GOT3 (cell line): ENCODE measurements at regions not wholly inside any gene's neighbourhood (a gene's known extent, or its start where the extent isn't known, plus 50 kb on each side); places are given as distances from the start of the nearest gene placed in this dataset.

Source experiments
- DNase-seq: peaks from one replicate; lab custom pipeline; 2025; ENCODE audit warnings: mixed read lengths; lab: John Stamatoyannopoulos, UW

DNA sequence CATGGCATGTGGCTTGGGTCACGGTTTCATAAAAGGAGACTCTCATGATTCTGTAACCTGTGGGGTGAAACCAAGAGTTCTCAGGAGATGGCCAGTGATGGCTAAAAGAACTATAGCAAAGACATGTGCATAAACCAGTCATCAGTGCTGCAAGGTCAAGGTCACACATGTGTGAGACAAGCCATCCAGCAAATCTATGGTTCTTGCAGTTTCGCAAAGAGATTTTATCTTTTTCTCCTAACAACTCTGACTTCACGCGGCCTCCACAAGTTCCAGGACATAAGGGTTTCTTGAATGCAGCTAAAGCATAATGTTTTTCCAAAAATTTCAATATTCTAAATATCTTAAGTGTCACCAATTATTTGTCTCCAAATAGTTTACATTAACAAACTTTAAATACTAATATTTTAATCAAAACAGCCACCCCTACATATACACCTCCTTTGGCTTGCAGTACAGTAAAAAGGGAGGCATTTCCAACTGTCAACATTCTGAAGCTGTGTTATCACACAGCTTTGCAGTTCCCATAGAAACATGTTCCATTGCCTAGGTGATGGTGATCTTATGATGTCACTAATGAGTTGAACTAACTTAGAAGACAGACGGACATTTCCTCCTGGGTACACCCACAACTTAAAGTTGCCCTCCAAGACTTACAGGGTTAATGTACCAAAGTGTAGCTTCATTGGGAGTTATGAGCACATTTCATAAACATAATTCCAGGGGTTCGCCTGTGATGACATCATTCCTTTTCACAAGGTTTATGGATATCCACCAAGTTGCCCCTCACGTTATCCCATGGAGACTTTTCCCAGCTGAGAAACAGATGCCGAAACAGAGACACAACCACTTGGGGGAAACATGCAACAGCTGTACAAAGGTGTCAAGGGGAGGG lies 250.9 kb upstream of the PDE10A start:
- DNase-seq, result no peak

DNA sequence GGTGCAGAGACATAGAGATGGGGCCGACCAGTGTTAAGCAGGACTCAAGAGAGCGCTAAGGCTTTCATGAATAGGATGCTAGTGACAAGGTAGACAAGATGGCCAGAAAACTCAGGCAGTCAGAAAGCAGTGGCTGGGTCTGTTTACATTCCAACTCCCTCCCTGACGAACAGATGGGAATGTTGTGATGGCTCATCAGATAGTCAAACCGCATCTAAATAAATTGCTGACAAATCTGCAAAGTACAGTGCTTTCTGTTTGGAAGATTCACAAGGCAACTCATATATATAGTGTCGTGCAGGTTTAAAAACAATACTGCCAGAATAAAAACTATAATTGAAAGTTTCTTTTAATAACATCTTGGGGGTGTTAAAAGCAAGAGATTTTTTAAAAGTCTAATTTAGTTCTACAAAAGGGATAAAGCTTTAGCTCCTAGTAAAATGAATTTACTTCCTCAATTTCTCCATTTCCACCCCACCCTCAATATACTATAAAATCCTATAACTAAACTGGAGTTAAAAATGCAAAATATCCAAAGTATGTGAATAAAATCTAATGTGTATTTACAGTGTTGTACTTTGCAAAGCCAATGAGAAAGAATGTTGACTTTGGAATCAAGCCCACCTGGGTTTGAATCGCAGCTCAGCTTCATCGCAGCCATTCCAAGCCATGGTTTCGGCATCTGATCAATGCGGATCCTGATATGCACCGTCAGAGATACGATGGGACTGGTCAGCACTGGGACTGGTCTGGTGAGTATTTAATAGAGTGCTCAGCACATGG lies 247.3 kb upstream of the PDE10A start:
- DNase-seq, result no peak

DNA sequence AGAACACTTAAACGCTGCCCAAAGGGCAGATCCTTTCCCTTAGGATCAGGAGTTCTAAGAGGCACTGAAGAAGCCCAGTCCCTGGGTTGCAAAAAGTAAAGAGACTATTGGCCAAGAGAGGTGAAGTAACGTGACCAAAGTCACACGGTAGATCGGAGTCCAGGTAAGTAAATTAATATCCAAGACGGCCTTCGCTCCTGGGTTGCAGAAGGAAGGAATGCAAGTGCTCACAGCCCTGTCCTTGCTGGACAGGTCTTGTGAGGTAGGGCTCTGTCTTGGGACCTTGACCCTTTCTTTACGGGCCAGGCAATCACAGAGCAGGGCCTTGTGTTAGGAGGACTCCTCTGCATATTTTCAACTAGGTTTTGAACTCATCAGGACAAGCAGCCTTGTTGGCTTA lies 243.7 kb upstream of the PDE10A start:
- no peak for DNase-seq

DNA sequence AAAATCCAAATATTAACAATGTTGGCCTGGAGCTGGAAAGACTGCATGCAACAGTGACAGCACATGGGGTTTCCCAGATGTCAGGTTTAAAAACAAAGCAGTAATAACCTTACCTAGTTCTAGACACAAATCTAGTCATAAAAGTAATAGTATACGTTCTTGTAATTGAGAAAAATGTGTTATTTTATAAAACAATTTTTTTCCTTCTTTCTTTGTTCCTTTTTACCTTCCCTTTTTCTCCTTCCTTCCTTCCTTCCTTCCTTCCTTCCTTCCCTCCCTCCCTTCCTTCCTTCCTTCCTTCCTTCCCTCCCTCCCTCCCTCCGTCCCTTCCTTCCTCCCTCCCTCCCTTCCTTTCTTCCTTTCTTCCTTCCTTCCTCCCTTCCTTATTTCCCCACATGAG lies 242.7 kb upstream of the PDE10A start:
- DNase-seq, result no peak

DNA sequence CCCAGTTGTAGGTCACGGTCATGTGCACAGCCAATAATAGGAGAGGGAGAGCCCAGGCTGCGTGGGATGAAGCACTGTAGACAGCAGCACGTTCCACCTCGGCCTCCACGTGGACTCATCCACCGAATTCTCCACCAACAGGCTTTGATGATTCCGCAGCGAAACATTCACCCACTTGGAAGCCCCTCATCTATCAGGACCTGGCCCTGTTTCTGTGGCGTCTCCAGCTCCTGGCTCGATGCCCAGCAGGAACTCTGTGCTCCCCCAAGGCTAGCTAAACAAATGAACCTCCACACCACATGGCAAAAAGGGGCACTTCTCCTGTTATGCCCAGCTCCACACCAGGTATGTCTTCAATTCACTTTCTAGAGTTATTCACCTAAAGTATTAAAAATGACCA lies 237.9 kb upstream of the PDE10A start:
- DNase-seq, result no peak

DNA sequence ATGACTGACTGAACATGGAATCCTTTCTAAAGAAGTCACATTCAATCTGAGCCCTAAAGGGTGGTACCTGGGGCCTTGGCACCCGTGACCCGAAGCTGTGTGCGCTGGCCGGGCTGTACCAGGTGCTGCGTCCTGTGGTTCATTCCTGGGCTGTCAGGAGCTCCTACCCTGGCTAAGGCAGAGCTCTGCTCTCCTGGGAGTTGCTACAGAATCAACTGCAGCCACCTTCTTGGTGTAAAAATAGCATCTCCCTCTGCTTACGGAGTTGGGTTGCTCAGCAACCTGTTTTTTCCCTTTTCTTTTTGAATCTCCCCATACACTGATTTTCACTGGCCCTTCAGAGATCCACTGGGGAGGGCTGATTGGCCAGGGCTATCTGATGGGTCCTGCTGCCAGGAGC lies 236.6 kb upstream of the PDE10A start:
- DNase-seq, result no peak

DNA sequence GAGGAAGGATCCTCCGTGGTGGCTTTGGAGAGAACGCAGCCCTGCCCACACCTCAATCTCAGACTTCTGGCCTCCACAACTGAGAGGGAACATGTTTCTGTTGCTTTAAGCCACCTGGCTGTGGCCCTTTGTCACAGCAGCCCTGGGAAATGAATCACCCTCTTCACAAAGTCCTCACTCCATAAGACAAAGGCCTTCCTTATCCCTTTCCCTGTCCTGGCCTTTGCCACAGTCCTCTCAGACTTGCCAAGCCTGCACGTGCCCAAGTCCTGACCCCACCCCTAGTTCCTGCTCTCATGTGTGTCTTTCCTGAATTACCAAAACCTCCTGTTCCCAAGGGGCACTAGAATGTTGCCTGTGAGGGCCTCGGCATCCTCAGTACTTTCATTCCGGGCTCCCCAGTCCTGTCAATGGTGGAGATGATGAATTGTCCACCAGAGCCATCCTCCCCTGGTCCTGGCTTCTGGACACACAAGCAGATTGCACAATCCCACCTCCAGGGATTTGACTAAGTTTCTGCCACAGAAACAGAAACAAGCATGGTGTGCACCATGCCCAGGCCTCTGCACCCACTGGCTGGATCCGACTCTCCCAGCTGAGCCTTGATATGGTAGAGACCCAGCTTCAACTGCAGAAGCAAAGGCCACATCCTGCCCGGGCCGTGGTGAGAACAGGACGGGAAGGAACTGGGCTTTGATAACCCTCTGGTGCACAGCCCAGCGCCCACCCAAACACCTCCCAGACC lies 232.6 kb upstream of the PDE10A start:
- DNase-seq, result no peak

DNA sequence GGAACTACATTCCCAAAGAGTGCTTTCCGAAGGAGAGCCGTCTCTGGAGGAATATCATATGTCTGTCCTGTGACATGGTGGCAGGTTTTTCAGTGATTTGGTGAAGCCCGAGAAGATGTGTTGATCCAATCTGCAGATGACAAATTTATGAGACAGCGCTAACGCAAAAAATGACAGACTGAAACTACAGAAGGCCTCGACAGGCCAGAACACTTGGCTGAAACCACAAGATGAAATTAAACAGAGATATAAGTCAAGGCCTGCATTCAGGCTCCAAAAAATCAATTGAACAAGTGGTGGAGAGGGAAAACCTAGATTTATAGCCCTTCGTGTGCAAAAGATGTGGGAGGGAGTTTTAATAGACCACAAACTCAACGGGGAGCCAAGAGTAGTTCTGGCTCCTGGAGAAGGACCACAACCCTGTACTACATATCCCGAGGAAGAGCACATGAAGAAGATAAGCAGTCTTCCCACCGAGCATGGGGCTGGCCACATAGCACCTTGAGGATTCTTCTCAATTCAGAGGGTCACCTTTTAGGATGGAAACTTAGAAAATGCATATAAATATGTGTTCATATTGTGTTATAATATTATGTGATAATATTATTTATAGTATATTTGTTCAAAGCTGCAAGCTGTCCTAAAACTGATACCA lies 231.3 kb upstream of the PDE10A start:
- DNase-seq, result no peak

DNA sequence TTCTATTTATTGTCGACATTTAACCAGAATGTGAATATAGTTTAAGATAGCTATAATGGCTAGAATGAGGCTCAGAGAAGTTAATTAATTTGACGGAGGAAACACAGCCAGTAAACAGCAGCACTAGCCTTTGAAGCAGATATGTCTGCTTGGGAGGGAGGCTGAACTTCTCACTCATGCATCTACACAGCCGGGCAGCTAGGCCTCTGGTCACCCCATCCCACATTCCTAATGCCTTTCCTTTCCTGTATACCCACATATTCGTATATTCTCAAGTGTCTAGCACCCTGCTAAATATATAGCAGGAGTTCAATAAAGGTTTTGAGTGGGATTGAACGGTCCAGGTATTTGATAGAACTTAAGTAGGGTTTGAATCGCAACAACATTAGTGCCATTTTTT lies 230.4 kb upstream of the PDE10A start:
- no peak for DNase-seq

DNA sequence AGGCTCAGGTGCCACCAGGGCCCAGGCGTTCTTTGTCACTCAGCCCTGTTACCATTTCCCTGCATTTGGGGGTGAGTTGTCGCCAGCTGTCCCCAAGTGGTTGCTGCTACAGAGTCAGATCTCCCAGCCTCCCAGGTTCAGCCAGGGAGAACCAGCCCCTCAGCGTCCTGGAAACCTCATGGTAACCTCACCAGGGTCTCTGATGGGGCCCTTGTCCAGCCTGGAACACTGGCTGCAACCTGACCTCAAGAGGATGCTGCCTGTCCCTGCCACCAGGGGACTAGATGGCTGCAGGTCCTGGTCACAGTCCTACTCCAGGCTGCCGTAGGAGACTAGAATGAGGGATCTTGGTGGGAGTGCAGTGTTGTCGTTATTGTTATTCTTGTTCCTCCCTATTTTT lies 228.3 kb upstream of the PDE10A start:
- DNase-seq, result no peak

DNA sequence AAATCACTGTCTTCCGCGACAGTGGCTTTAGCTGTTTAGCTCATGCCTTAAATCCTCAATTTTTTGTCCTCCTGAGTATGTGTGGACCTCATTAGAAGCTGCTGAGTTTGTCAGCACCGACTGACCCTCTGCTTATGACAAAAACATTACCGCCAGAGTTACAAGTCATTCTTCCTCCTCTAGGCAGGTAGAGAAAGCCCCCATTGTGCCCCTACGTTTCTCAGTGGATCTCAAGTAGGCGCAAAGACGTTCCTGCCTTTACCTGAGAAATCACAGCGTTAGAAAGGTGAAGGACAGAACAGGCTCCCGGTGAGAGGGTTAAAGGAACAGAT lies 227.3 kb upstream of the PDE10A start:
- DNase-seq, result no peak

DNA sequence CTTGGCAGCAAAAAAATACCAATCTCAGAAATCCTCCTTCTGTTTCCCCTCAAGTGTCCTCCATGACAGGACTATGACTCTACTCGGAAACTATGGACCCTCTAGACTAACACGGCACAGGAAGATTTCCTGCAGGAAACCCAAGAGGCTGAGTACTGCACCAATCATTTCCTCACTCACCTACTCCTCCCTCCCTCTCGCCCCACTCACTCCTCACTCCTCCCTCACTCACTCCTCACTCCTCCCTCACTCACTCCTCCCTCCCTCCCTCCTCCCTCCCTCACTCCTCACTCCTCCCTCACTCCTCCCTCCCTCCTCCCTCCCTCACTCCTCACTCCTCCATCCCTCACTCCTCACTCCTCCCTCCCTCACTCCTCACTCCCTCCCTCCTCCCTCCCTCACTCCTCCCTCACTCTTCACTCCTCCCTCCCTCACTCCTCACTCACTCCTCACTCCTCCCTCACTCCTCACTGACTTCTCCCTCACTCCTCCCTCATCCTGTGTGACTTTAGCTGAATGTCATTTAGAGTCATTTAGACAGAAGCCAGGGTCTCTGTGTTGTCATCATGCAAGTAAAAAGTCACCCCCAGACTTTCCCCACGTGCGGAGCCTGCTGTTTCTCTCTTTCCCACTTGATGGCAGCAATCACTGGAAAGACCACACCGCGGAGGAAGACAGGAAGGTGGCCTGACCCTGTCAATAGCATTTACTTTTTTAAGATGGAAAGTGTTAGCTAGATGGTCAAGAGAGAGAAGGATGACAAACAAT lies 226.8 kb upstream of the PDE10A start:
- no peak for DNase-seq

DNA sequence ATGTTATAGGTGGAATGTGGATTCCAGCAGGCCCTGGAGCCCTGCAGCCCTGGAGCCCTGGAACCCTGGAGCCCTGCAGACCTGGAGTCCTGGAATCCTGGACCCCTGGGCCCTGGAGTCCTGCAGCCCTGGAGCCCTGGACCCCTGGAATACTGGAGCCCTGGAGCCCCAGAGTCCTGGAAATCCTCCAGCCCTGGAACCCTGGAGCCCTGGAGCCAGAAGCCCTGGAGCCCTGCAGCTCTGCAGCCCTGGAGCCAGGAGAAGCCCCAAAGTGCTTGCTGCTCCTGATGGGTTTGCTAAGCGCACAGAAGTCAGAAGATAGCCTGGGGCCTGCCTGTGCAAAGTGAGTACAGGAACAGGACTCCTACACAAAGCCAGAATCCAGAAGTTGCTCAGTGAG lies 223.1 kb upstream of the PDE10A start:
- no peak for DNase-seq

DNA sequence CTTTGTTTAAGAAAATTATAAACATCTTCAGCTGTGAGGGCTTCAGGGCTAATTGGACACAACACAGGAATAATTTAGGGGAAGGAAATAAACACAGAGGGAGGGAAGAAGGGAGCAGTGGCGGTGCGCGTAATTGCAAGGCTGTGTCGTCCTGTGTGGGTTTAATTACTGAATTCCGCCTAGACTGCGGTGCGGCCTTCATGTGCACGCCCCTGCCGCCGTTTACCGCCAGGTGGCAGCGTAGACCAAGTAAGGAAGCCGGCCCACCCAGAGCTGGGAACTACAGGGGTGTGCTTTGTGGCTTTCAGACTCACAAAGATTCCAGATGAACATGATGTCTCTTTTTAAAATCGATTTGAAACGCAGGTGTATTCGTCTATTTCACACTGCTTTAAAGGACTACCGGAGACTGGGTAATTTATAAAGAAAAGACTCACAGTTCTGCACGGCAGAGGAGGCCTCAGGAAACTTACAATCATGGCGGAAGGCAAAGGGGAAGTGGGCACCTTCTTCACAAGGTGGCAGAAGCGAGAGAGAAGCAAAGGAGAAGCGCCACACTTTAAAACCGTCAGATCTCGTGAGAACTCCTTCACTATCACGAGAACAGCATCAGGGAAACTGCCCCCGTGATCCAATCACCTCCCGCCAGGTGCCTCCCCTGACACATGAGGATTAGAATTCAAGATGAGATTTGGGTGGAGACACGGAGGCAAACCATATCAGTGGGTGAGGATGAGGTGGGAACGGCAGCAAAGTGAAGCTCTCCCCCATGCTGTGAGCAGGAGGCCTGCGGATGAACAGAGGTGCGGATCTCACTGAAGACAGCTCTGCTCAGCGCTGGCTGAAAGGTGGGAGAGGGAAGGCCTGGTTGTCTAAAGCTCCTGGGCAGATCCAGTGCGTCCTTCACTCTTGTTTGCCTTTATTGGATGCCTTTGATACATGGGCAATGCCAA lies 222.0 kb upstream of the PDE10A start:
- DNase-seq, result no peak

DNA sequence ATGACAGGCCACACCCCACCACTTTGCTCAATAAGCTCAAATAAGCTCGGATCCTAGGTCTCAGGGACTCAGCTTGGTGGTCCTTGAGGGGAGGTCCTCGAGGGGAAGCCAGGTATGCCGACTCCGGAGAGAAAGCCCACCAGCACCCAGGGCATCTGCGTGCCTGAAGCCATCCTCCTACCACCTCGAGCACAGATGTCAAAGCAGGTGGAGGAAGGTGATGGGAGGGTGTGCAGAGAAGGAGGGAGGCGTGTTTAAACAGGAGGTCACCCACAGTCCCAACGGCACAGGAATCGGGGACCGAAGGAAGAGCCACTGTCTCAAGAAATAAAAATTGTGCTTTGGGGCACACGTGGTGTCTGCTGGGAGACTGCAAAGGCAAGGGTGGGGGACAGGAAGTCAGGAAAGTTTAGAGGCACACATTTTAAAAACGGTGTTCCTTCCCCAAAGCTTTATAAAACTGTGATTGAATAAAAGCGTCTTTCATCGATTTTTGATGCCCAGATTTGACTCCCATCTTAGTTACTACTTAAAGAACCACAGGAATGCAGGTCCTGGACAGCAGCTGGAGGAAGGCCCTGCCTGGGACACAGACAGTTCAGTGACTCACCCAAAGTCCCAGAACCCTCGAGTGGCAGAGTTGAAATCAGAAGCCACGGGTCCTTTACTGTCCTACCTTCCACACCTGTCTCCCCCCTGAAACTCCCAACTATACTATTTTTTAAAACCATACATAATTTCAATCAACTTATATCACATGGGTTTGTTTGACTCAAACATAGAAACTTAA lies 221.0 kb upstream of the PDE10A start:
- no peak for DNase-seq

DNA sequence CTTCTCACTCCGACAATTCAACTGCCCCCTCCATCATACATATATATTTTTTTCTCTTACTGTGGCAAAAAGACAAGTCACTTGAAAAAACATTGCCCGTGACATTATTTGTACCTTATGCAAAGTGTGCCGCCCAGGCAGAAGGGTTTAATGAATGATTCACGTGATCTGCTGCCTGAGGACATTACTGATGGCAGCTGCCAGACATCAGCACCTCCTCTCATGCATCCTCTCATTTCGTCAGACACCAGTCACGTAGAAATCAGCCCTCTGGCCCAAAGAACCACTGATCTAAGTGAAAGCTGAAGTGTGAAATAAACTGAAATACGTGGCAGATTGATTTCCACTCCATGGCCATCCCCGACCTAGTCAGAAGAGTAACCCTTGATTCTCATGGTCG lies 218.8 kb upstream of the PDE10A start:
- DNase-seq, result no peak

DNA sequence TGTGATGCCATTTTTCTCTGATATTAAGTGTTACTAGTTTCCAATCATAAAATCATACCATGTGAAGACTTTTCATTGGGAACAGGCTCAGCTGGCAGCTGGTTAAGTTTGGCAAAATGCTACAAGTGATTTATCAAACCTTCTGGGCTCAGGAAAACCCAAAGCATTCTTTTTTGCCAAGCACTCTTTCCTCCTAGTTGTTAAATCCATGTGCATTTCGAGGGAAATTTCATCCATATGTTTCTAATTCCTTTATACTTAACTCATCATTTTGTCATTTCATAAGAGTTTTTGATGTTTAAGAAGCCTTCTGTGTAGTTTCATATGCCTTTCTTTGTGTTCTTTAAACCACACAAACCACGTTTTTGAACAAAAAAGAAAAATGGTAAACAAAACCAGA lies 217.6 kb upstream of the PDE10A start:
- DNase-seq, result no peak

DNA sequence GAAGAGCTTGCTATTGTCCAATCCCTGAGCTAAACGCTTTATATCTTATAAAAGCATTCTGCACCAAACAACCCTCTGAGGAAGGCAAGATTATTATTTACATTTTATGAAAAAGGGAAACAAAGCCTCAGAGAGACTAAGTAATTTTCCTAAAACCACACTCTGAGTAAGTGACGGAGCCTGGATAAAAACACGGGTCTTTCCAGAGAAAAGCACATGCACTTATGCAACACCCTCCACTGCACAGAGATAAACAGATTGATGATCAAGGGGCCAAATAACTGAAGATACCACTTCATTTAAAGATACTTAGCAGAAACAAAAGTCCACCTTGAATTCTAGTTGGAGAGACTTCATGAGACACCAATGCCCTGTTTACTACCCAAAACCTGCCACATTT lies 214.7 kb upstream of the PDE10A start:
- DNase-seq, result no peak

DNA sequence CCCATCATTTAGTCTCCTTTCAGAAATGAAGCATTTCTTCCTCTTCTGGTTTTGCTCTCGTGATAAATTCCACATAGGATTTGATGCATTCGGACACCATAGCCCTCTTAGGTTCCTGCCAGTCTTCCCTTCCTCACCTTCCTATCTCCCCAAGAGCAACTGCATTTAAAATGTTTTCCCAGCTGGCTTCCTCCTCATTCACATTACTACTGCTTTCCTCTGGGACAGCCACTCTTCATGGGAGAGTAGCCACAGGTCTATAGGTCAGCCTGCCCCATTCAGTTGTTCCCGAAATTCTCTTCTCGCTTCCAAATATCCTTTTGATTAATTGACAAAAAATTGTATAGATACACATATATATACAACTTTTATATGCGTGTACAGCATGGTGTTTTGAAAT lies 214.2 kb upstream of the PDE10A start:
- no peak for DNase-seq

DNA sequence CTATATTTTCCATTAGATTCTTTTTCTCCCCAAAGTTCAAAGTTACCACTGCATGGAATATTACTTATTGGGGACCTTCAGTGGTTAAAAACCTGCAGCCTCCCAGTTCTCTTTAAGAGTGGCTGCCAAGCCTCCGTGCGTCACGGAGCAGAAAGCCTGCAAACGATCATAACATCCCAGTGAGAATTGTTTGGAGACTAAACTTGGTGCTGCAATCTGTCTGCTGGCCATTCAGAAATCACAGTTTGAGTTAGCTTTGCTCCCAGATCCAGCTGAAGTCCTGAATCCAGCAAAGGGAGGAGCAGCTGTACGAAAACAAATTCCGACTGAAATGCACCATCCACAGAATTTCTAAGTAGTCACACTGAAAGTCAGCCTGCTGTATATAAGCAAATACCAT lies 213.5 kb upstream of the PDE10A start:
- no peak for DNase-seq
